Middle frontal gyrus (tissue), 1 donor: ENCODE measurements at regions not wholly inside any gene's neighbourhood (a gene's known extent, or its start where the extent isn't known, plus 50 kb on each side); places are given as distances from the start of the nearest gene placed in this dataset.
A peak's percentile ranks its signal among the peaks of the same experiment; 100 is the strongest.
"Not testable (repeated sequence)": the region's sequence is repeated elsewhere in the genome, so short reads cannot be mapped to it uniquely, and the experiment has no call there.

Experiments
- DNase-seq: peaks from one replicate; pipeline ENCODE4 v3.0.0-alpha.2; 2015; ENCODE audit warnings: low spot score; ENCODE audit errors: extremely low spot score

DNA sequence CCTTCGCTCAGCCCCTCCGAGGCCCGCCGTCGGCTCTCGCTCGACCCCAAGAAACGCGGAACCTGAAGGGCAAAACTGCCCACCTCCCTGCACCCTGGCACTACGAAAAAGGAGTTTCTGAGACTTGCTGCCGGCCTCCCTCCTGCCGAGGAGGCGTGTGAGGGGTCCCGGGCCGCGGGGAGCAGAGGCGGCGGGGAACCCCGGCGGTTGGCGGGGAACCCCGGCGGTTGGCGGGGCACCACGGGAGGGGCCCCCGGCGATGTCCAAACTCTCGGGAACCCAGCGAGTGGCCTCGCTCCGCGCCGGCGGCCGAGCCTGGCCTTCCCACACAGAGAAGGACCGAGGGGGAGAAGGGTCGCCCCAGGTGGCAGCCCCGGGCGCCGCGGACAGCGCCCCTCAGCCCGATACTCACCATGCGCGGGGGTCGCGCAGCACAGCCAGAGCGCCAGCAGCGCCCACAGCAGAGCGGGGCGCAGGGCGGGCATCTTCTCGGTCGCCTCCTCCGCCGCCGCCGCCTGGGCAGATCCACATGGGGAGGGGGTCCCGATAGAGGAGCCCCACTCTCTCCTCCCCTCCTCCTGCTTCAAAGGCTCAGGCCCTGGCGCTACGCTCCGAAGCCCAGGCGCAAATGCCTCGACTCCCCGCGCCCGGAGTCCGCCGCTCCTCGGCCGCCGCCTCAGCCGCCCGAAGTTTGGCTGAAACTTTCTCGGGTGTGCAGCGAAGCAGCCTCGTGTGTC is 69.4 kb upstream of the NUDT4B start:
- peak; percentile 1 for DNase-seq

- DNase-seq: not testable (repeated sequence)
Measured at GRCh38 chr1:148679787-148680326, 68.7 kb upstream of the NUDT4B start.

- not testable (repeated sequence) for DNase-seq
Measured at GRCh38 chr1:148686735-148687134, 61.8 kb upstream of the NUDT4B start.

- not testable (repeated sequence) for DNase-seq
Measured at GRCh38 chr1:148687376-148687775, 61.2 kb upstream of the NUDT4B start.
